Type B pancreatic cell (in vitro differentiated cells): ENCODE measurements at regions not wholly inside any gene's neighbourhood (a gene's known extent, or its start where the extent isn't known, plus 50 kb on each side); places are given as distances from the start of the nearest gene placed in this dataset.

Source experiments
- DNase-seq: peaks from one replicate; pipeline ENCODE4 v3.0.0; 2021; ENCODE audit warnings: mixed read lengths; ENCODE audit not compliant: unreplicated experiment; ENCODE audit errors: extremely low spot score
- H3K27ac Mint-ChIP-seq: 2 replicates; pipeline ENCODE4 v1.8.0; 2021; ENCODE audit warnings: mild to moderate bottlenecking, mixed read lengths
- H3K27me3 Mint-ChIP-seq: 2 replicates; pipeline ENCODE4 v1.8.0; 2021; ENCODE audit warnings: mixed read lengths
- H3K36me3 Mint-ChIP-seq: 2 replicates; pipeline ENCODE4 v1.8.0; 2021; ENCODE audit warnings: mixed read lengths
- H3K4me1 Mint-ChIP-seq: one replicate; pipeline ENCODE4 v1.8.0; 2021; ENCODE audit warnings: mixed read lengths; ENCODE audit not compliant: unreplicated experiment
- H3K4me3 Mint-ChIP-seq: 2 replicates; pipeline ENCODE4 v1.8.0; 2021; ENCODE audit warnings: mild to moderate bottlenecking, mixed read lengths
- H3K9me3 Mint-ChIP-seq: 2 replicates; pipeline ENCODE4 v1.8.0; 2021; ENCODE audit warnings: mixed read lengths
- CTCF ChIP-seq: fragments of 200-600 bp; sonication (generic); conservative IDR thresholded peaks from 2 replicates; pipeline ENCODE4 v1.5.0; 2021; ENCODE audit warnings: antibody characterized with exemption, mild to moderate bottlenecking

- DNase-seq: no peak
- no peaks in the 10 kb centered on the region for H3K4me1 Mint-ChIP-seq
- H3K36me3 Mint-ChIP-seq: no peaks in the 10 kb centered on the region
- H3K9me3 Mint-ChIP-seq: no peaks in the 10 kb centered on the region
- TF ChIP-seq CTCF: no peak
- H3K27ac Mint-ChIP-seq: no peak overlapping the region
- H3K4me3 Mint-ChIP-seq: no peak overlapping the region
- no peaks in the 10 kb centered on the region for H3K27me3 Mint-ChIP-seq
Measured at GRCh38 chr2:51510303-51510702, 478.4 kb upstream of the NRXN1 start.

GRCh38 chr2:51505533-51505932 is 473.6 kb upstream of the NRXN1 start:
- Mint-ChIP-seq H3K27ac (no peak overlapping the region), H3K36me3 (no peaks in the 10 kb centered on the region), H3K4me1 (no peaks in the 10 kb centered on the region), H3K4me3 (no peak overlapping the region), H3K27me3 (no peaks in the 10 kb centered on the region), H3K9me3 (no peaks in the 10 kb centered on the region)
- TF ChIP-seq CTCF: no peak
- no peak for DNase-seq

- H3K9me3 Mint-ChIP-seq: peaks cover 4% of the 10 kb centered on the region
- H3K27me3 Mint-ChIP-seq: peaks cover 17% of the 10 kb centered on the region
- no peaks in the 10 kb centered on the region for H3K4me1 Mint-ChIP-seq
- no peak for DNase-seq
- H3K36me3 Mint-ChIP-seq: no peaks in the 10 kb centered on the region
- no peak overlapping the region for H3K27ac Mint-ChIP-seq
- TF ChIP-seq CTCF: no peak
- H3K4me3 Mint-ChIP-seq: no peak overlapping the region
Measured at GRCh38 chr2:51490576-51491234, 458.8 kb upstream of the NRXN1 start.

- Mint-ChIP-seq H3K4me3 (no peak overlapping the region), H3K27ac (no peak overlapping the region), H3K4me1 (no peaks in the 10 kb centered on the region), H3K27me3 (peaks cover 15% of the 10 kb centered on the region), H3K36me3 (no peaks in the 10 kb centered on the region), H3K9me3 (peaks cover 4% of the 10 kb centered on the region)
- TF ChIP-seq CTCF: no peak
- no peak for DNase-seq
Measured at GRCh38 chr2:51484605-51485004, 452.7 kb upstream of the NRXN1 start.

GRCh38 chr2:51483720-51484119 is 451.8 kb upstream of the NRXN1 start:
- no peak for TF ChIP-seq CTCF
- H3K9me3 Mint-ChIP-seq: peaks cover 4% of the 10 kb centered on the region
- H3K4me1 Mint-ChIP-seq: no peaks in the 10 kb centered on the region
- peaks cover 15% of the 10 kb centered on the region for H3K27me3 Mint-ChIP-seq
- no peak overlapping the region for H3K4me3 Mint-ChIP-seq
- H3K27ac Mint-ChIP-seq: no peak overlapping the region
- H3K36me3 Mint-ChIP-seq: no peaks in the 10 kb centered on the region
- no peak for DNase-seq

- Mint-ChIP-seq H3K4me1 (no peaks in the 10 kb centered on the region), H3K4me3 (no peak overlapping the region), H3K9me3 (no peaks in the 10 kb centered on the region), H3K27ac (no peak overlapping the region), H3K36me3 (no peaks in the 10 kb centered on the region), H3K27me3 (peaks cover 6% of the 10 kb centered on the region)
- DNase-seq: no peak
- TF ChIP-seq CTCF: no peak
Measured at GRCh38 chr2:51472783-51473182, 440.9 kb upstream of the NRXN1 start.
